CD4-positive, alpha-beta memory T cell (primary cell): ENCODE measurements at regions not wholly inside any gene's neighbourhood (a gene's known extent, or its start where the extent isn't known, plus 50 kb on each side); places are given as distances from the start of the nearest gene placed in this dataset.

ENCODE experiments used
- CTCF ChIA-PET: fragments of 350-600 bp; sonication (Branson Sonifier 250); formaldehyde crosslinking; loops from one replicate; lab custom pipeline; 2021; ENCODE audit warnings: inconsistent platforms; ENCODE audit not compliant: partially characterized antibody; lab: Charles Lee
- POLR2A ChIA-PET: fragments of 350-600 bp; sonication (Branson Sonifier 250); formaldehyde crosslinking; loops from one replicate; lab custom pipeline; 2021; ENCODE audit not compliant: partially characterized antibody; lab: Charles Lee
- DNase-seq, 5 donors: peaks; one replicate each; pipeline versions ENCODE4 v3.0.0 to v3.0.0-alpha.2; 2020 to 2022; ENCODE audit warnings: mixed read lengths in 1 of 5
- H3K27ac ChIP-seq: one replicate; pipeline ENCODE4 v1.7.0; 2013; ENCODE audit warnings: low read depth, low read length
- H3K27me3 ChIP-seq: 2 replicates; pipeline ENCODE4 v1.7.0; 2013; ENCODE audit warnings: mild to moderate bottlenecking, low read length, moderate library complexity; ENCODE audit not compliant: insufficient read depth
- H3K36me3 ChIP-seq: 2 replicates; pipeline ENCODE4 v1.7.0; 2013; ENCODE audit warnings: mild to moderate bottlenecking, low read length, moderate library complexity; ENCODE audit not compliant: insufficient read depth
- H3K4me1 ChIP-seq: 2 replicates; pipeline ENCODE4 v1.7.0; 2013; ENCODE audit warnings: mild to moderate bottlenecking, low read length, moderate library complexity; ENCODE audit not compliant: insufficient read depth
- H3K4me3 ChIP-seq, 2 donors: one replicate each; pipeline ENCODE4 v1.7.0; 2013; ENCODE audit warnings: low read length in 2 of 2, mild to moderate bottlenecking in 1 of 2
- H3K9me3 ChIP-seq, 2 donors: one replicate each; pipeline ENCODE4 v1.7.0; 2013; ENCODE audit warnings: low read length in 2 of 2, control low read depth in 1 of 2; ENCODE audit not compliant: control insufficient read depth in 1 of 2
- H3K27ac Mint-ChIP-seq, 7 donors: one replicate each; pipeline ENCODE4 v1.8.0; 2020 to 2021; ENCODE audit warnings: mixed read lengths in 7 of 7, mild to moderate bottlenecking in 6 of 7, inconsistent platforms in 3 of 7, moderate library complexity in 3 of 7
- H3K27me3 Mint-ChIP-seq, 2 donors: one replicate each; pipeline ENCODE4 v1.8.0; 2020 to 2021; ENCODE audit warnings: mixed read lengths in 2 of 2
- H3K36me3 Mint-ChIP-seq, 2 donors: one replicate each; pipeline ENCODE4 v1.8.0; 2020 to 2021; ENCODE audit warnings: mixed read lengths in 2 of 2, inconsistent platforms in 1 of 2, mild to moderate bottlenecking in 1 of 2
- H3K4me1 Mint-ChIP-seq, 4 donors: one replicate each; pipeline ENCODE4 v1.8.0; 2020 to 2021; ENCODE audit warnings: mixed read lengths in 4 of 4, mild to moderate bottlenecking in 1 of 4
- H3K4me3 Mint-ChIP-seq, 8 donors: one replicate each; pipeline ENCODE4 v1.8.0; 2020 to 2021; ENCODE audit warnings: mixed read lengths in 8 of 8, mild to moderate bottlenecking in 7 of 8, moderate library complexity in 6 of 8, inconsistent platforms in 3 of 8
- H3K9me3 Mint-ChIP-seq, 8 donors: one replicate each; pipeline ENCODE4 v1.8.0; 2020 to 2021; ENCODE audit warnings: mixed read lengths in 8 of 8, mild to moderate bottlenecking in 5 of 8, inconsistent platforms in 3 of 8, moderate library complexity in 1 of 8
- intact Hi-C: fragments of 100-400 bp; cut with micrococcal nuclease; formaldehyde crosslinking; loops from one replicate; pipeline ENCODE4 v1.15.1; 2023

- Histone ChIP-seq H3K27me3 (no peaks in the 10 kb centered on the region), H3K36me3 (no peaks in the 10 kb centered on the region), H3K4me1 (no peaks in the 10 kb centered on the region), H3K4me3 (no peak overlapping the region), H3K9me3 (no peaks in the 10 kb centered on the region), H3K27ac (no peak overlapping the region)
- H3K9me3 Mint-ChIP-seq: peaks cover 0 to 2% (median 0%) of the 10 kb centered on the region in 8 donors
- ChIA-PET POLR2A (no interaction called here), CTCF (no interaction called here)
- H3K36me3 Mint-ChIP-seq: no peaks in the 10 kb centered on the region
- H3K4me1 Mint-ChIP-seq: no peaks in the 10 kb centered on the region
- no peak for DNase-seq
- H3K27ac Mint-ChIP-seq: no peak overlapping the region
- H3K27me3 Mint-ChIP-seq: peaks cover 2 to 5% of the 10 kb centered on the region in 2 donors
- intact Hi-C loops: no loop called here
- no peak overlapping the region for H3K4me3 Mint-ChIP-seq
These were observed 133.8 kb downstream of the CPZ start for GRCh38 chr4:8726344-8726851.

DNA sequence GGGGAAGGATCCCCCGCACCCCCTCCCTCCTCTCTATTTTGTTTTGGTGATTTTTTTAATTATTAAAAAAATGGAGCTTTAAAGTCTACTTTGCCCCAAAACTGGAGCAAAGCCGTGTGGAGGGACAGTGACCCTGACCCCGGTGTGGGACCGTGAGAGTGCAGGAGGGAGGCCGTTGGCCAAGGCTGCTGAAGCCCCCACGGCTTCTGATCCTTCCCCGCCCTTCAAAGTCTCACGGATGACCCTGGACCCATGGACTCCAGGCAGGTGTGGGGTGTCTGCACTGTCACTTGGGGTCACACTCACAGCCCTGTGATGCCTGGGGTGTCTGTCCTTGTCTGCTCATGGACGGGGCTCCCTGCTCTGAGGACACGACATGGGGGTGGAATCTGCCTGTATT, 133.3 kb downstream of the CPZ start:
- no peaks in the 10 kb centered on the region for H3K36me3 Mint-ChIP-seq
- no peaks in the 10 kb centered on the region for H3K4me1 ChIP-seq
- no peak for DNase-seq
- intact Hi-C loops: no loop called here
- H3K27ac ChIP-seq: no peak overlapping the region
- H3K4me1 Mint-ChIP-seq: no peaks in the 10 kb centered on the region
- CTCF ChIA-PET: no interaction called here
- no peaks in the 10 kb centered on the region for H3K27me3 ChIP-seq
- H3K9me3 ChIP-seq: no peaks in the 10 kb centered on the region
- H3K27ac Mint-ChIP-seq: no peak overlapping the region
- H3K4me3 ChIP-seq: no peak overlapping the region
- no peaks in the 10 kb centered on the region for H3K36me3 ChIP-seq
- H3K9me3 Mint-ChIP-seq: peaks cover 0 to 2% (median 0%) of the 10 kb centered on the region in 8 donors
- H3K27me3 Mint-ChIP-seq: peaks cover 2 to 5% of the 10 kb centered on the region in 2 donors
- POLR2A ChIA-PET: no interaction called here
- no peak overlapping the region for H3K4me3 Mint-ChIP-seq

- DNase-seq: no peak
- CTCF ChIA-PET: no interaction called here
- H3K36me3 Mint-ChIP-seq: no peaks in the 10 kb centered on the region
These were observed 132.7 kb downstream of the CPZ start for GRCh38 chr4:8725071-8725841.

GRCh38 chr4:8724436-8725070, 132.0 kb downstream of the CPZ start:
- Histone ChIP-seq H3K27ac (no peak overlapping the region), H3K4me1 (no peaks in the 10 kb centered on the region), H3K4me3 (no peak overlapping the region), H3K27me3 (no peaks in the 10 kb centered on the region), H3K9me3 (no peaks in the 10 kb centered on the region), H3K36me3 (no peaks in the 10 kb centered on the region)
- Mint-ChIP-seq H3K27ac (no peak overlapping the region), H3K4me3 (peak overlapping the region in 1 of 8 donors; percentile 29), H3K9me3 (peaks cover 0 to 8% (median 4%) of the 10 kb centered on the region in 8 donors), H3K4me1 (no peaks in the 10 kb centered on the region), H3K36me3 (no peaks in the 10 kb centered on the region), H3K27me3 (peaks cover 2 to 5% of the 10 kb centered on the region in 2 donors)
- CTCF ChIA-PET: no interaction called here
- no peak for DNase-seq
- POLR2A ChIA-PET: no interaction called here
- intact Hi-C loops: no loop called here

More at GRCh38 chr4:8725071-8725841, 132.7 kb downstream of the CPZ start:
- Mint-ChIP-seq H3K4me3 (no peak overlapping the region), H3K9me3 (peaks cover 0 to 2% (median 0%) of the 10 kb centered on the region in 8 donors), H3K27ac (no peak overlapping the region), H3K4me1 (no peaks in the 10 kb centered on the region), H3K27me3 (peaks cover 2 to 5% of the 10 kb centered on the region in 2 donors)
- intact Hi-C loops: no loop called here
- Histone ChIP-seq H3K9me3 (no peaks in the 10 kb centered on the region), H3K4me3 (no peak overlapping the region), H3K4me1 (no peaks in the 10 kb centered on the region), H3K27ac (no peak overlapping the region), H3K27me3 (no peaks in the 10 kb centered on the region), H3K36me3 (no peaks in the 10 kb centered on the region)
- POLR2A ChIA-PET: no interaction called here

GRCh38 chr4:8723222-8723980, 130.8 kb downstream of the CPZ start:
- no peak overlapping the region for H3K4me3 ChIP-seq
- Mint-ChIP-seq H3K4me1 (no peaks in the 10 kb centered on the region), H3K27me3 (peaks cover 2 to 5% of the 10 kb centered on the region in 2 donors), H3K4me3 (no peak overlapping the region), H3K27ac (no peak overlapping the region), H3K36me3 (no peaks in the 10 kb centered on the region), H3K9me3 (peaks cover 0 to 10% (median 5%) of the 10 kb centered on the region in 8 donors)
- H3K36me3 ChIP-seq: no peaks in the 10 kb centered on the region
- ChIA-PET CTCF (no interaction called here), POLR2A (no interaction called here)
- H3K27me3 ChIP-seq: no peaks in the 10 kb centered on the region
- H3K4me1 ChIP-seq: no peaks in the 10 kb centered on the region
- intact Hi-C loops: no loop called here
- no peak for DNase-seq
- H3K9me3 ChIP-seq: no peaks in the 10 kb centered on the region
- no peak overlapping the region for H3K27ac ChIP-seq

- Mint-ChIP-seq H3K36me3 (no peaks in the 10 kb centered on the region), H3K4me3 (no peak overlapping the region), H3K27ac (no peak overlapping the region), H3K9me3 (peaks cover 0 to 13% (median 9%) of the 10 kb centered on the region in 8 donors), H3K27me3 (peaks cover 2 to 5% of the 10 kb centered on the region in 2 donors), H3K4me1 (no peaks in the 10 kb centered on the region)
- POLR2A ChIA-PET: no interaction called here
- no peaks in the 10 kb centered on the region for H3K9me3 ChIP-seq
- no peaks in the 10 kb centered on the region for H3K27me3 ChIP-seq
- DNase-seq: no peak
- no peaks in the 10 kb centered on the region for H3K36me3 ChIP-seq
- H3K27ac ChIP-seq: no peak overlapping the region
- CTCF ChIA-PET: no interaction called here
- intact Hi-C loops: no loop called here
- H3K4me3 ChIP-seq: no peak overlapping the region
- H3K4me1 ChIP-seq: no peaks in the 10 kb centered on the region
These were observed 130.0 kb downstream of the CPZ start for GRCh38 chr4:8722556-8722955.

DNA sequence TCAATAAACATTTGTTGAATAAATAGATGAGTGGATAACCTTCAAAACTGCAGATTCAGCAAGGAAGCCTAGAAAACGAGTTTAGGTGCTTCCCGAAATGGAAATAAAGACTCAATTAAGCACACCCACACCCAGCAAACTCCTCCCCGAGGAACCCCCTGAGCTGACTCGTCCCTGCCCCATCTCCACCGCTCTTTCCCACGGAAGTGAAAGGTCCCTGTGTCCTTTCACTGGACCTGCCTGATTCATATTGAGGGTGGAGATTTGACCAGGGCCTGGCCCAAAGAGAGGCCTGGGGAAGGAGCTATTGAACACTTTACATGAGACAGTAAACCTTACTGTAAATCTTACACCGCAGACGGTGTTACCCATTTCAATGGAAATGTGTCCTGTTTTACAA, 129.1 kb downstream of the CPZ start:
- no peak for DNase-seq
- intact Hi-C loops: no loop called here

More for the DNA sequence above, 129.1 kb downstream of the CPZ start:
- ChIA-PET CTCF (no interaction called here), POLR2A (no interaction called here)
- Mint-ChIP-seq H3K36me3 (no peaks in the 10 kb centered on the region), H3K4me3 (no peak overlapping the region), H3K27me3 (peaks cover 2% of the 10 kb centered on the region in 2 donors), H3K27ac (no peak overlapping the region), H3K9me3 (peaks cover 0 to 17% (median 11%) of the 10 kb centered on the region in 8 donors), H3K4me1 (no peaks in the 10 kb centered on the region)
- Histone ChIP-seq H3K27ac (no peak overlapping the region), H3K9me3 (no peaks in the 10 kb centered on the region), H3K4me3 (no peak overlapping the region), H3K27me3 (no peaks in the 10 kb centered on the region), H3K4me1 (no peaks in the 10 kb centered on the region), H3K36me3 (no peaks in the 10 kb centered on the region)
